ENCODE measurements at regions not wholly inside any gene's neighbourhood (a gene's known extent, or its start where the extent isn't known, plus 50 kb on each side); places are given as distances from the start of the nearest gene placed in this dataset.
"Not testable (repeated sequence)": the region's sequence is repeated elsewhere in the genome, so short reads cannot be mapped to it uniquely, and the experiment has no call there.

DNA sequence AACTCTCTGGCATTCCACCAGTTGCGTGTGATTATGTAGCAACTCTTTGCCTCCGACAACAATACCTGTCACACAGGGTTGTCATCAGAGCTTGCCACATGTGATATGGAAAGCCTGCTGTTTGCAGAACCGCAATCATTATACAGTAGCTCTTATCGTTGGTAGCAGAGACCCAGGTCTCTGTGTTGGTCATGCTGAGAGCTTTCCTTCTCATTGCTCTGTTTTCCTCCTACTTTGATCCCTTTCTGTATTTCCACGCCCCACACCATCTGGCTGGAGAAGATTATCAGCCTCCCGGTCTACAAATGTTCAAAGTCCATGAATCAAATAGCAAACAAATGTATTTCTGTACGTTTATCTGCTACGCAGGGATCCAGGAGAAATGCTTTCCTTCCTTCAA, 1475.6 kb upstream of the DEFB115 start:
- TF ChIP-seq, protein P1, sequence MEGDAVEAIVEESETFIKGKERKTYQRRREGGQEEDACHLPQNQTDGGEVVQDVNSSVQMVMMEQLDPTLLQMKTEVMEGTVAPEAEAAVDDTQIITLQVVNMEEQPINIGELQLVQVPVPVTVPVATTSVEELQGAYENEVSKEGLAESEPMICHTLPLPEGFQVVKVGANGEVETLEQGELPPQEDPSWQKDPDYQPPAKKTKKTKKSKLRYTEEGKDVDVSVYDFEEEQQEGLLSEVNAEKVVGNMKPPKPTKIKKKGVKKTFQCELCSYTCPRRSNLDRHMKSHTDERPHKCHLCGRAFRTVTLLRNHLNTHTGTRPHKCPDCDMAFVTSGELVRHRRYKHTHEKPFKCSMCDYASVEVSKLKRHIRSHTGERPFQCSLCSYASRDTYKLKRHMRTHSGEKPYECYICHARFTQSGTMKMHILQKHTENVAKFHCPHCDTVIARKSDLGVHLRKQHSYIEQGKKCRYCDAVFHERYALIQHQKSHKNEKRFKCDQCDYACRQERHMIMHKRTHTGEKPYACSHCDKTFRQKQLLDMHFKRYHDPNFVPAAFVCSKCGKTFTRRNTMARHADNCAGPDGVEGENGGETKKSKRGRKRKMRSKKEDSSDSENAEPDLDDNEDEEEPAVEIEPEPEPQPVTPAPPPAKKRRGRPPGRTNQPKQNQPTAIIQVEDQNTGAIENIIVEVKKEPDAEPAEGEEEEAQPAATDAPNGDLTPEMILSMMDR (IDR thresholded peaks at IDR 0.05; ENCODE audit: low read depth, low read length, poor library complexity, severe bottlenecking) = not testable (repeated sequence)
- TF ChIP-seq EZH2phosphoT487 (IDR thresholded peaks at IDR 0.05; ENCODE audit: borderline replicate concordance, low read length) = not testable (repeated sequence)
